HG02798 (cell line): ENCODE measurements at regions not wholly inside any gene's neighbourhood (a gene's known extent, or its start where the extent isn't known, plus 50 kb on each side); places are given as distances from the start of the nearest gene placed in this dataset.
"Not testable (repeated sequence)": the region's sequence is repeated elsewhere in the genome, so short reads cannot be mapped to it uniquely, and the experiment has no call there.

ENCODE experiments used
- ATAC-seq: cut with Tn5 transposase; IDR thresholded peaks from one replicate; pipeline ENCODE4 v1.9.1; 2021; ENCODE audit warnings: mild to moderate bottlenecking; ENCODE audit not compliant: unreplicated experiment, poor library complexity

DNA sequence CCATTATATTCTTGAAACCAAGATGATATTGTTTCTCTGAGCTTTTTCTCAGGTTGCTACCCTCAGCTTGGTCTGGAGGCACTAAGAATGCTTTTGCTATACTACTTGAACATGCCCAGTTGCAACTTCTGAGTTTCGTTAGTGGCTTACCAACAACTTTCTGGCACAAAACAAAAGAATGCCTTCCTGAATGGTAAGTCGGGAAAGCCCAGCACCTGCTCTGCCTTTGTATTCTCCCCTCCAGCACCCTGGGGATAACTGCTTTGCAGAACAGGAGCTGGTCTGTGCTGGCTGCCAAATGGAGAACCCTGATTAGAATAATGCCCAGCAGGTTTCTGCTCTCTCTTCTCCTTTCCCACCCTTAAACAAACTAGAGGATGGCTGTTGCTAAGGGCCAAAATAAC, 149.3 kb downstream of the TGFB2 start:
- no peak for ATAC-seq

DNA sequence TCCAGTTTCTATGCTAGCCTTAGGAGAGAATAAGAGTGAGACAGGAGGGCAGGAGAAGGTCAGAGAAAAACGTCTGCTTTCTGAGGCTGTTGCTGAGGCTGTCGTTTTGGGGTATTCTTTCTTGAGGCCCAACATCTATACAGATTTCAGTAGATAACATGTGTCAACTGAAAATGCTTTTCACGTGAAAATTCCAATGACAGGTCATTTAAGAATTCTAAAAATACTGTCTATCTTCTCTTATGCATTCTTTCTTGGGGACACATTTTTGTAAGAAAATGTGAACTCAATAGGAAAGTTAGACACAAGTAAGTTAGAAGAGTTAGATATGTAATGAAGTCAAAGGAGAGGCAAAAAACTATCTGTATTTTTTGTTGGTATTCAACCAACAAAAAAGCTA, 150.8 kb downstream of the TGFB2 start:
- no peak for ATAC-seq

GRCh38 chr1:218496561-218496960, 151.4 kb downstream of the TGFB2 start:
- ATAC-seq: no peak

DNA sequence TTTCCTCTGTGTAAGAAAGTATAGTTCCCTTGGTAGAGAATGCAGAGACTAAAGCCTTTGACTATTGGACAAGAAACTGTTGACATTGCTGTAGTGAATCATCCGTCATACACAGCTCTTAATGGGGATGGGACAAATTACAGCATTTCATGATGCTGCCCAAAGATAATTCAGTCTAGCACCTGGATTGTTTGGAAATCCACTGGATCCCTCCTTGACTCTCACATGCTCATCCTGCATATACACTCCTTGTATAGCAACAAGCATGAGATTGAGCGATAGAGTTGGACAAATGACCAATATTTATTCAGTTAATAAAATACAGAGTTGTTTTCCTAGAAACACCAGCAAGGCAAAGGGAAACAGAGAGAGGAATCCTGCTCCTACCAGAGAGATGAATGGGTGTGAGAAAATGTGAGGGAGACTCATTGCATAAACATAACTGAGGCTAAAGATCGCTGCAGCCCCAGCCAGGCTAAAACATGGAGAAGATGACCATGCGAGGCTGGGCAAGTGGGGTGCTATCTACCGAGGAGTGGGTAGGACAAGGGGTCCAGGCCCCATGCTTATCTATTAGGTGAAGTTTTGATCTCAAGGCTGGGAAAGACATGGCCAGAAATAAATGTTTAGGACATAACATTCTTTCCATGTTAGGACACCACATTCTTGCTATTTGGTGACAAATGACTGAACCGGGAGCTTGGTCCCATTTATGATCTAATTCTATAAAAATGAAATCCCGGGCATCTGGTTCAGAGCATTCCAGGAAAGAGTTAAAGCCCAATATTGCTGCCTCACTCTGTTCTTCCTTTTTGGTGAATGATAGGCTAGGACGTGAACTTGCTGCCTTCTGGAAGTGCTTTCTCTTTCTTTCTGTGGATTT, 153.2 kb downstream of the TGFB2 start:
- ATAC-seq: no peak

GRCh38 chr1:218499011-218499691, 154.0 kb downstream of the TGFB2 start:
- no peak for ATAC-seq

- no peak for ATAC-seq
These were observed 154.8 kb downstream of the TGFB2 start for GRCh38 chr1:218499911-218500310.

DNA sequence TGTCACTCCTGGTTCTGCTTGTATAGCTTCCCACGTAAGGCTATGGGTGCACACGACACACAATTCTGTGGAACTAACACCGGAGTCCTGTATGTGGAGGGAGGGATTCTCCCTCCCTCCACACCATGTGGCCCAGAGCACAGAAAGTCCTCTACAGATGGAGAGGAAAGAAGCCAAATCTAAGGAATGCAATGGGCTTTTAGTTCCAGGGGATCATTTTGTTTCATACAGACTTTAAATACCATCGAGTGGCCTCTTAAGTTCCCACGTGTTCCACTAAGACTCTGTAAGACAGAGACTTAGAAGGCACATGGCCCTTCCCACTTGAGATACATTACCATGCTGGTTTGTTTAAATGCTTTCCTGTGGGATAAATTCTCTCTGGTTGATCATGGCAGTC, 156.0 kb downstream of the TGFB2 start:
- ATAC-seq: no peak

- no peak for ATAC-seq
These were observed 157.2 kb downstream of the TGFB2 start for GRCh38 chr1:218502383-218502782.

DNA sequence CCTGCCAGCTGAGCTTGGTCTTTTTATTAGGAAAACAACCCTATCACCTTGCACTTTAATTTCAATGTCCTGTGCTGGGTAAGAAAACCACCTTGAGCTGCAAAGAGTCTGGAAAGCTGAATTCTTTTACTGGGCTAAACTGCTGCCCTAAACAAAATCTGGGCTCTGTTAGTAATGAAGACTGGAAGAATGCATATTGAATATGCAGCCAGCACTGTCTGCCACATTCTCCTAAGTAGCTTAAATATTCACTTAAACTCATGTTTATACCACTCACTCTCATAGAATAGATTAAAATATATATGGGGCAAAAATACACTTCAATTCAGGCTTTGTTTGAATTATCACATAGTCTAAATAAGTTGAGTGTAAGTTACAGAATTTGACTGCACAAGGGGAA, 158.0 kb downstream of the TGFB2 start:
- no peak for ATAC-seq

DNA sequence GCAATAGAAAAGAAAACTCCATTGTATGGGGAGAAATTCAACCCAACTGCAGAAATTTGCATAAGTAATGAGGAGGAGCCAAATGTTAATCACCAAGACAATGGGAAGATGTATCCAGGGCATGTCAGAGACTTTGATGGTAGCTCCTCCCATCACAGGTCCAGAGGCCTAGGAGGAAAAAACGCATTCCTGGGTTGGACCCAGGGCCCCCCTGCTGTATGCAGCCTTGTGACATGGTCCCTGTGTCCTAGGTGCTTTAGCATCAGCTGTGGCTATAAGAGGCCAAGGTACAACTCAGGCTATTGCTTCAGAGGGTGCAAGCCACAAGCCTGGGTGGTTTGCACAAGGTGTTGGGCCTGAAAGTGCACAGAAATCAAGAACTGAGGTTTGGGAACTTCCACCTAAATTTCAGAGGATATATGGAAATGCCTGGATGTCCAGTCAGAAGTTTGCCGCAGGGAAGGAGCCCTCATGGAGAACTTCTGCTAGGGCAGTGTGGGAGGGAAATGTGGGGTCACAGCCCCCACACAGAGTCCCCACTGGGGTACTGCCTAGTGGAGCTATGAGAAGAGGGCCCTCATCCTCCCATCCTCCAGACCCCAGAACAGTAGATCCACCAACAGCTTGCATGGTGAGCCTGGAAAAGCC, 162.3 kb downstream of the TGFB2 start:
- ATAC-seq: no peak

- ATAC-seq: peak; percentile 78
These were observed 165.1 kb downstream of the TGFB2 start for GRCh38 chr1:218510153-218510772.

DNA sequence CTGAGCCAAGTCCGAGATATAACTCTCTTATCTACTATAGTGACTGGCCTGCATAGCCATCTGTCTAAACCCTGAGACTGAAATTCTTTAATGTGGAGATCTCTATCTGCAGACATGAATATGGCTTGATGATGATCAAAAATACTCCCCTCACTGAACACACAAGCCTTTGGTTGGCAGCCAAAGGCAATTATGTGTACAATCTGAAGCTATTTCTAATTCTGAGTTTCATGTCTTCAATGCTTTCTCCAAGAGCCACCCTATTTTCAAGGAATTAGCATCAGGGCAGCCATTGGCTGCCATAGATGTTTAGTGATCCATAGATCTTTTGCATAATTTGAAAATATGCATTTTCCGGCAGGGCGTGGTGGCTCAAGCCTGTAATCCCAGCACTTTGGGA, 168.2 kb downstream of the TGFB2 start:
- no peak for ATAC-seq

- no peak for ATAC-seq
These were observed 169.6 kb downstream of the TGFB2 start for GRCh38 chr1:218514689-218515088.

GRCh38 chr1:218516526-218516925, 171.4 kb downstream of the TGFB2 start:
- no peak for ATAC-seq

GRCh38 chr1:218517459-218517858, 172.3 kb downstream of the TGFB2 start:
- no peak for ATAC-seq

DNA sequence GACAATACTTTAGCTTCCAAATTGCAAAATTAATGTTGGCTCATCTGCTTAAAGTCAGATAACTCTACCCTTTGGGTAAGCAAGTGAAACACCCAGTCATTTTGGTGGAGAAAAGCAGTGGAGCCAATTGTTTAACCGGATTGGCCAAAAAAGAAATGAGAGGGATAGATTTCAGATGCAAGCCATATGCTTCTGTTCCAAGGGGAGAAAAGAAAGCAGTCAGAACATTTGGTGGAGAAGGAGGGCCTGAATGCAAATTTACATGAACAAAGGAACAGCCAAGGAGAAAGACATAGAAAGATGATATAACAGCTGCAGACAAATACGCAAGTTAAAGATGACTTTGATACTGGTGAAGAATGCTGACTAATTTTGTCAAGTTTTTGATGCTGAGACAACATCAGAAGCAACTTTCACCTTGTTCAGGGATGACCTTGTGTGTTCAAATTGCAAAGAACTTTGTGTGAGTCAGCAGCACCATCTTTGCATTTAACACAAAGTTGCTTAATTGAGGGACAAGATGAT, 173.1 kb downstream of the TGFB2 start:
- ATAC-seq: no peak

GRCh38 chr1:218520646-218521045, 175.5 kb downstream of the TGFB2 start:
- not testable (repeated sequence) for ATAC-seq

DNA sequence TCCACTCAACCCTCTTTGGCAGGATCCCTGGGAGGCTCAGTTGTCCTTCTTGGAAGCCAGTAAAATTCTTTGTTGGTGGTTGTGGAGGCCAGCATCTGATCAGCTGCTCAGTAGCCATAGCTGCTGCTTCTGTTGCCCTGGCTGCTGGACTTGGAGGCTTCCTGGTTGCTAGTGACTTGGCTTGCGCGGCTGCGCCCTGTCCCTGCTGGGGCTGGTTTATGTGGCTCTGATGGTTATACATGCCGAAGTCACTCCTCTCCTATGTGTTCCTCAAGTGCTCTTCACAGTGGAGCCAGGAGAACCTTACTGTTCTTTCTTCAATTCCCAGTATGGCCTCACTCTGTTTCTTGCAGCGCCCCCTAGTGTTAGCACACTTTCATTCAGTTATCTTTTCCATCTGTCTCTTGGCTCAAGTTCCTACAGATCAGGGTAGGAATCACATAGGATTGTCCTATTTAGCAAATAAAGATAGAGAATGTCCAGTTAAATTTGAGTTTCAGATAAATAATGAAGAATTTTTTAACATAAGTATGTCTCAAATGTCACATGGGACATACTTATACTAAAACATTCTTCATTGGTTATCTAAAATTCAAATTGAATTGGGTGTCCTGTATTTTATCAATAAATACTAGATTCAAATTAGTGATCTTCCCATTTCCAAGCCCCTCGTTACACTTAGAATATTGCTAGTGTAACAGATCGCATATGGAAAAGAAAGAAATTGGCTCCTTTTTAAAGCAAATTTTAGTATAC, 176.5 kb downstream of the TGFB2 start:
- ATAC-seq: peak; percentile 85

DNA sequence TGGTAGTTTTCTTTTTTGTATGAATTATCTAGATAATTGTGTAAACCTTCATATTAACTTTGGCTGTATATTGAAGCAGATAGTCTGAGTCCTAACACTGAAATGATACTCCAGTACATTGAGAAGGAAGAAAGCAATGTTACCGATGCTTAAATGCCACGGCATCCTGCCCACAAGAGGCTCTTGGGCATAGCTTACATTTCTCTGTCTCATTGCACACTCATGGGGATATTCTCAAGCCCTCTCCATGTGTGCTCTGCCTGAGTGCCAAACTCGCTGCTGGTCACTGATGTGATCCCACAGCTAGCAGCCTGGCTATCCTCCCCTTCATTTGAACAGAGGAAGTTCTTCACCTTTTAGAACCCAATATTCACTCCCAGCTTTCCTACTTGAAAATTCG, 179.4 kb downstream of the TGFB2 start:
- ATAC-seq: no peak

DNA sequence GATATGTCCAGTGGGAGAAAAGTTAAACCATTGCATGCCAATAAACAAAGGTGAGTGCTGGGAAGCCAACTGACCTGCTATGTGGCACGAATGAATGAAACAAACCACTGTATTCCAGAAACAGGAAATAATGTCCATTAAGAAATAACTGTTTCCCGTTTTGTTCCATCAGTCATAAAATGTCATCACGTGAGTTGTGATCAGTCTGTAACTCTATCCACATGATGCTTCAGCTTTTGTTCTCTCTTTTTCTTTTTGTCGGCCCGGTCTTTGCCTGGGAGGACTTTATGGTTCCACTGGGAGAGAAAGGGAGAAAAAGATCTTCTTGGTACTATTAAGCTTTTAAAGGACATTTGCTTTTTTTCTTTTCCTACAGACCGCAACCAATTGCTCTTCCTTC, 179.9 kb downstream of the TGFB2 start:
- no peak for ATAC-seq
